Activated B cell treated with CpG ODN at 0.5 μM for 24 hours (primary cell): ENCODE measurements at regions not wholly inside any gene's neighbourhood (a gene's known extent, or its start where the extent isn't known, plus 50 kb on each side); places are given as distances from the start of the nearest gene placed in this dataset.

Experiments
- ATAC-seq: fragments of 200-7000 bp; cut with Tn5 transposase; one replicate; pipeline ENCODE4 v1.10.0; 2021; ENCODE audit warnings: low read depth, mild to moderate bottlenecking, moderate library complexity
- CTCF ChIA-PET: fragments of 350-600 bp; sonication (Branson Sonifier 250); formaldehyde crosslinking; loops from one replicate; lab custom pipeline; 2021; ENCODE audit warnings: antibody characterized with exemption; lab: Charles Lee
- POLR2A ChIA-PET: fragments of 350-600 bp; sonication (Branson Sonifier 250); formaldehyde crosslinking; loops from one replicate; lab custom pipeline; 2021; ENCODE audit warnings: antibody characterized with exemption; lab: Charles Lee
- DNase-seq: peaks from one replicate; pipeline ENCODE4 v3.0.0; 2022
- H3K27ac Mint-ChIP-seq: one replicate; pipeline ENCODE4 v1.8.0; 2020; ENCODE audit warnings: mixed read lengths
- H3K27me3 Mint-ChIP-seq: one replicate; pipeline ENCODE4 v1.8.0; 2021; ENCODE audit warnings: mixed read lengths
- H3K36me3 Mint-ChIP-seq: one replicate; pipeline ENCODE4 v1.8.0; 2021; ENCODE audit warnings: low read depth, mixed read lengths
- H3K4me1 Mint-ChIP-seq: one replicate; pipeline ENCODE4 v1.8.0; 2021; ENCODE audit warnings: mixed read lengths
- H3K4me3 Mint-ChIP-seq: one replicate; pipeline ENCODE4 v1.8.0; 2020; ENCODE audit warnings: mild to moderate bottlenecking, mixed read lengths
- H3K9me3 Mint-ChIP-seq: one replicate; pipeline ENCODE4 v1.8.0; 2020; ENCODE audit warnings: mixed read lengths
- intact Hi-C: fragments of 100-400 bp; cut with micrococcal nuclease; formaldehyde crosslinking; loops from one replicate; pipeline ENCODE4 v1.15.1; 2024
- TF ChIP-seq, protein P1 (sequence below): fragments of 200-600 bp; IDR thresholded peaks from one replicate; pipeline ENCODE4 v1.8.0; 2022; ENCODE audit warnings: antibody characterized with exemption, mild to moderate bottlenecking

DNA sequence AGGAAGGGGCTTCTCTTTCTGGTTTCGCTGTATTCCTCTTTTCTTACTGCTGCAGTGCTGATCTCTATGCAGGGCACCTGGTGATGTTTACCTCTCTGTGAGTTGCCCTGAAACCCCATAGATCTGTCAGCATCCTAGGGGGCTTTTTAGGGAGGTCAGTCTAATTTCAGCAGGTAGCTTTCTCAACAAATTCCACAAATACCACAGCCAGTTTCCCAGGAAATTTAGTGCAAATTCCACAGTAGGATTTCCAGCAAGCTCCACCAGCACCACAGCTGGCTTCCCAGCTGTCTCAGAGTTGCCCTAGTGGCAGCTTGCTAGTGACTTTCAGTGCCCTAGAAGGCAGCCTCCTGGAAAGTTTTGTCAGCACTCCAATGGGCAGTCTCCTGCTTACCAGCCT lies 379.1 kb upstream of the SMC2 start:
- DNase-seq (no peak), ATAC-seq (no peak)
- POLR2A ChIA-PET = no interaction called here
- Mint-ChIP-seq H3K27me3 (no peaks in the 10 kb centered on the region), H3K4me3 (no peak overlapping the region), H3K27ac (no peak overlapping the region), H3K36me3 (no peaks in the 10 kb centered on the region), H3K4me1 (no peaks in the 10 kb centered on the region), H3K9me3 (peaks cover 7% of the 10 kb centered on the region)
- intact Hi-C loops = no loop called here
- CTCF ChIA-PET = no interaction called here
- TF ChIP-seq, protein P1, sequence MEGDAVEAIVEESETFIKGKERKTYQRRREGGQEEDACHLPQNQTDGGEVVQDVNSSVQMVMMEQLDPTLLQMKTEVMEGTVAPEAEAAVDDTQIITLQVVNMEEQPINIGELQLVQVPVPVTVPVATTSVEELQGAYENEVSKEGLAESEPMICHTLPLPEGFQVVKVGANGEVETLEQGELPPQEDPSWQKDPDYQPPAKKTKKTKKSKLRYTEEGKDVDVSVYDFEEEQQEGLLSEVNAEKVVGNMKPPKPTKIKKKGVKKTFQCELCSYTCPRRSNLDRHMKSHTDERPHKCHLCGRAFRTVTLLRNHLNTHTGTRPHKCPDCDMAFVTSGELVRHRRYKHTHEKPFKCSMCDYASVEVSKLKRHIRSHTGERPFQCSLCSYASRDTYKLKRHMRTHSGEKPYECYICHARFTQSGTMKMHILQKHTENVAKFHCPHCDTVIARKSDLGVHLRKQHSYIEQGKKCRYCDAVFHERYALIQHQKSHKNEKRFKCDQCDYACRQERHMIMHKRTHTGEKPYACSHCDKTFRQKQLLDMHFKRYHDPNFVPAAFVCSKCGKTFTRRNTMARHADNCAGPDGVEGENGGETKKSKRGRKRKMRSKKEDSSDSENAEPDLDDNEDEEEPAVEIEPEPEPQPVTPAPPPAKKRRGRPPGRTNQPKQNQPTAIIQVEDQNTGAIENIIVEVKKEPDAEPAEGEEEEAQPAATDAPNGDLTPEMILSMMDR = no peak

DNA sequence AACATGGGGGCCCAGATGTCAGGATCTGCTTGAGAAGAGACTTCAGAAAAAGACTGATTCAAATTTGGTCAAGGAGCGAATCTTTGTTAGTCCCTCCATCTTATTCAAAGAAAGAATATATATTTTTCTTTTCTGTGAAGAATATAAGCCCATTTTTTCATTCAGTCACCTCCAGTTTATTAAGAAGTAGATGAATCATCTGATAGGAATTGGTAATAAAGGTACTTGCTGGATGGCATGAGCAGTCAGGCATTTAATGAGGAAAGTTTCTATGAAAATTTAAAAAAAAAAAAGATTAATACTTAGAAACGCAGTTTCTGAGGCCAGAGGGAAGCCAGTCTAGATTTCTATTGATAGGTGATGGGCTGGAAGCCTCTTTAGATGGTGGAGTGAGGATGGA lies 373.1 kb upstream of the SMC2 start:
- TF ChIP-seq, protein P1 = no peak
- Mint-ChIP-seq H3K9me3 (no peaks in the 10 kb centered on the region), H3K36me3 (no peaks in the 10 kb centered on the region), H3K27ac (no peak overlapping the region), H3K4me1 (no peaks in the 10 kb centered on the region), H3K4me3 (no peak overlapping the region), H3K27me3 (no peaks in the 10 kb centered on the region)
- ATAC-seq (no peak), DNase-seq (no peak)
- ChIA-PET CTCF (no interaction called here), POLR2A (no interaction called here)
- intact Hi-C loops = no loop called here

DNA sequence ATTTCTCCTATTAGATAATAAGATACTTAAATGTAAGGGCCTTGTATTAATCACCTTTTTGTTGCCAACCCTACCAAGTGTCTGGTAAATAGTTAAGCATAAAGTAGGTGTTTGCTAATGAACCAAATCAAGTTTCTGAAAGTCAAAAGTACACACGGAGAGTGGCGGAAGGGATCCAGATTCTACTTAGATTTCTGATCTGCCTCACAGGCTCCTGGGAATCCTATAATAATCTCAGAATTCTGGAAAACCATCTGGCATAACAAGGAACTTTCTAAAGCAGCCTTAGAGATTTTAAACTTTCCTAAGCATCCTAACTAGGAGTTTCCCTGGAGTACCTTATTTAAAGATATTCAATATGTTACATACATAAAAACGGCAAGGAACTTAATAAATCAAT lies 363.2 kb upstream of the SMC2 start:
- no peak overlapping the region for H3K27ac Mint-ChIP-seq
- ATAC-seq (no peak), DNase-seq (no peak)
- no peaks in the 10 kb centered on the region for H3K4me1 Mint-ChIP-seq
- H3K36me3 Mint-ChIP-seq = no peaks in the 10 kb centered on the region
- TF ChIP-seq, protein P1 = no peak
- H3K9me3 Mint-ChIP-seq = peaks cover 2% of the 10 kb centered on the region
- POLR2A ChIA-PET = no interaction called here
- H3K27me3 Mint-ChIP-seq = no peaks in the 10 kb centered on the region
- intact Hi-C loops = no loop called here
- CTCF ChIA-PET = no interaction called here
- no peak overlapping the region for H3K4me3 Mint-ChIP-seq

DNA sequence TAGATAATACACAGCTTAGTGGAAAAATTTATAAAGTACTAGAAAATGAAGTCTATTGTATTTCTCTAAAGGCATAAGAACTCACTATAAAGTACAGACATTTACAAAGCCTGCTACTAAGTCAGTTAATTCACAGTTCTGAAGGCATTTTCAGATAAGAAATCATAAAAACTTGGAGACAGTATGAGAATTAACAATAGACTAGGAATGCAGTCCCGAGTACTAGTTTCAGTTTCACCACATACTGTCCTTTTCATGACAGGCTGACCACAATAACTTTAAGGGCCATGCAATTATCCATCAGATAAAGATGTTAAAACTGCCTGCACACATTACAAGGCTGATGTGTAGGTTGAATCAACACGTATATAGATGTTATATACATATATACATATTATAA lies 362.6 kb upstream of the SMC2 start:
- no peak for ATAC-seq
- H3K27ac Mint-ChIP-seq = no peak overlapping the region
- H3K27me3 Mint-ChIP-seq = no peaks in the 10 kb centered on the region
- intact Hi-C loops = no loop called here
- TF ChIP-seq, protein P1 = no peak
- POLR2A ChIA-PET = no interaction called here
- CTCF ChIA-PET = no interaction called here
- no peak for DNase-seq
- H3K9me3 Mint-ChIP-seq = peaks cover 2% of the 10 kb centered on the region
- no peaks in the 10 kb centered on the region for H3K4me1 Mint-ChIP-seq
- no peak overlapping the region for H3K4me3 Mint-ChIP-seq
- no peaks in the 10 kb centered on the region for H3K36me3 Mint-ChIP-seq

DNA sequence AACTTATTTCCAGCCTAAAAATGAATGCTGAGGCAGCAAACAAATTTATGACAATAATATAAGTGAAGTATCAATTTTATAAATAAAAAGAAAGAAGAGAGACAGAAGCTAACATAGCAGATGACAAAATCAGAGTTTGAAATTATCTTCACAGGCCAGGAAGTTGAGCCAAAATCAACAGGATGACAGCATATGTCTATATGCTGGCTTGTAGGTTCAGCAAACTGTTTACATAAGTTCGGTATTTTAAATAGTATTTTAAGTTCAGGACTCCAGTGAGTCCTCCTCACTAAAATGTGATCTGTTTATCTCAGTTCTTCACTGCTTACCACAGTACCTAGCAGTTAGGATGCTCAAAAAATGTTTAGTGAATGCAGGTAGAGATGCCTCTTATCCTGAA lies 359.6 kb upstream of the SMC2 start:
- intact Hi-C loops = no loop called here
- Mint-ChIP-seq H3K27me3 (no peaks in the 10 kb centered on the region), H3K4me1 (no peaks in the 10 kb centered on the region), H3K9me3 (no peaks in the 10 kb centered on the region), H3K36me3 (no peaks in the 10 kb centered on the region), H3K4me3 (no peak overlapping the region), H3K27ac (no peak overlapping the region)
- ChIA-PET POLR2A (no interaction called here), CTCF (no interaction called here)
- TF ChIP-seq, protein P1 = no peak
- DNase-seq = no peak
- no peak for ATAC-seq
